ENCODE measurements at regions not wholly inside any gene's neighbourhood (a gene's known extent, or its start where the extent isn't known, plus 50 kb on each side); places are given as distances from the start of the nearest gene placed in this dataset.

DNA sequence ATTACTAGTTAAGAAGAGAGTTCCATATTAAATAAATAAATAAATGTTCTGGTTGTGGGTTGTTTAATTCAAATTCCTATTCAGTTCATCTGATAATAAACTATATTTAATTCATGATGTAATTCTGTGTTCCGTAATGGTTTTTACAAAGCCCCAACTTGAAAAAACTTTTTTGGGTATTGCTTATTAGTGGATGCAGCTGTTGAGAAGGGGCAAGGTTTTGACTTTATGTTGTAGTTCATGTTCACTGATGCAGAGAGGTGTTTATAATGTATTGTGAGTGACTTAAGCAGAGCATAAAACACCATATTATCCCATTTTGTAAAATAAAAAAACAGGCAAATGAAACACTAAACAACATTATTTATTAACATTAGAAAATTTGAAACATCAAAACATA is 107.3 kb upstream of the TNFSF11 start:
- H2AFZ ChIP-seq (ENCODE audit: low read depth) = no peak overlapping the region
- H3K36me3 ChIP-seq (ENCODE audit: insufficient read depth) = no peaks in the 10 kb centered on the region
- no peak overlapping the region for H3K4me3 ChIP-seq (IDR thresholded peaks at IDR 0.05; ENCODE audit: insufficient read depth, low read depth, low read length)
- H3K9ac ChIP-seq = no peak overlapping the region
- no peaks in the 10 kb centered on the region for H4K20me1 ChIP-seq (ENCODE audit: insufficient read depth)
- no peaks in the 10 kb centered on the region for H3K79me2 ChIP-seq (ENCODE audit: insufficient read depth, low read depth)
- H3K27ac ChIP-seq = no peak overlapping the region
- TF ChIP-seq, protein P1, sequence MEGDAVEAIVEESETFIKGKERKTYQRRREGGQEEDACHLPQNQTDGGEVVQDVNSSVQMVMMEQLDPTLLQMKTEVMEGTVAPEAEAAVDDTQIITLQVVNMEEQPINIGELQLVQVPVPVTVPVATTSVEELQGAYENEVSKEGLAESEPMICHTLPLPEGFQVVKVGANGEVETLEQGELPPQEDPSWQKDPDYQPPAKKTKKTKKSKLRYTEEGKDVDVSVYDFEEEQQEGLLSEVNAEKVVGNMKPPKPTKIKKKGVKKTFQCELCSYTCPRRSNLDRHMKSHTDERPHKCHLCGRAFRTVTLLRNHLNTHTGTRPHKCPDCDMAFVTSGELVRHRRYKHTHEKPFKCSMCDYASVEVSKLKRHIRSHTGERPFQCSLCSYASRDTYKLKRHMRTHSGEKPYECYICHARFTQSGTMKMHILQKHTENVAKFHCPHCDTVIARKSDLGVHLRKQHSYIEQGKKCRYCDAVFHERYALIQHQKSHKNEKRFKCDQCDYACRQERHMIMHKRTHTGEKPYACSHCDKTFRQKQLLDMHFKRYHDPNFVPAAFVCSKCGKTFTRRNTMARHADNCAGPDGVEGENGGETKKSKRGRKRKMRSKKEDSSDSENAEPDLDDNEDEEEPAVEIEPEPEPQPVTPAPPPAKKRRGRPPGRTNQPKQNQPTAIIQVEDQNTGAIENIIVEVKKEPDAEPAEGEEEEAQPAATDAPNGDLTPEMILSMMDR (conservative IDR thresholded peaks at IDR 0.05; ENCODE audit: low read depth, low read length) = no peak
- H3K4me2 ChIP-seq = no peak overlapping the region
- no peaks in the 10 kb centered on the region for H3K4me1 ChIP-seq (ENCODE audit: low read depth, poor library complexity, severe bottlenecking)
- H3K27me3 ChIP-seq (ENCODE audit: insufficient read depth, low read depth) = no peaks in the 10 kb centered on the region

DNA sequence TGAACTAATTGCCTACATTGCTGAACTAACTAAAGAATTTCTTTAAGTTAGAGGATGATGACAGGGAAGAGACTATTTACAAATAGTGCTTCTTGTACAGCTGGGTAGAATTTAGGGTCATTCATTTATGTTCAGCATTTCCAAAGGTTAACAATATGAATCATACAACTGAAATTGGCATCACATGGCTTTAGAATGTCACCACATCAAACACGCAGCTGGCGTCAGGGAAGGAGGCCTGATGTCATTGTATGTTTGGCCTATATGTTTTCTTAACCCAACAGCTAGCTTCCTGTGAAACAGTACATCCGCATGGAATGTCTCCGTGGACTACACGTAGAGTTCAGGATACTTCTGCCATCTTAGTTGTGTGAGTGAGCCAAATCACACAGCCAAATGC is 99.0 kb upstream of the TNFSF11 start:
- no peak overlapping the region for H3K4me3 ChIP-seq (IDR thresholded peaks at IDR 0.05; ENCODE audit: insufficient read depth, low read depth, low read length)
- H3K4me1 ChIP-seq (ENCODE audit: low read depth, poor library complexity, severe bottlenecking) = no peaks in the 10 kb centered on the region
- H2AFZ ChIP-seq (ENCODE audit: low read depth) = no peak overlapping the region
- no peaks in the 10 kb centered on the region for H3K27me3 ChIP-seq (ENCODE audit: insufficient read depth, low read depth)
- H3K9ac ChIP-seq = no peak overlapping the region
- H3K79me2 ChIP-seq (ENCODE audit: insufficient read depth, low read depth) = no peaks in the 10 kb centered on the region
- no peak overlapping the region for H3K4me2 ChIP-seq
- H4K20me1 ChIP-seq (ENCODE audit: insufficient read depth) = no peaks in the 10 kb centered on the region
- H3K36me3 ChIP-seq (ENCODE audit: insufficient read depth) = no peaks in the 10 kb centered on the region
- TF ChIP-seq, protein P1 (conservative IDR thresholded peaks at IDR 0.05; ENCODE audit: low read depth, low read length) = no peak
- H3K27ac ChIP-seq = no peak overlapping the region

DNA sequence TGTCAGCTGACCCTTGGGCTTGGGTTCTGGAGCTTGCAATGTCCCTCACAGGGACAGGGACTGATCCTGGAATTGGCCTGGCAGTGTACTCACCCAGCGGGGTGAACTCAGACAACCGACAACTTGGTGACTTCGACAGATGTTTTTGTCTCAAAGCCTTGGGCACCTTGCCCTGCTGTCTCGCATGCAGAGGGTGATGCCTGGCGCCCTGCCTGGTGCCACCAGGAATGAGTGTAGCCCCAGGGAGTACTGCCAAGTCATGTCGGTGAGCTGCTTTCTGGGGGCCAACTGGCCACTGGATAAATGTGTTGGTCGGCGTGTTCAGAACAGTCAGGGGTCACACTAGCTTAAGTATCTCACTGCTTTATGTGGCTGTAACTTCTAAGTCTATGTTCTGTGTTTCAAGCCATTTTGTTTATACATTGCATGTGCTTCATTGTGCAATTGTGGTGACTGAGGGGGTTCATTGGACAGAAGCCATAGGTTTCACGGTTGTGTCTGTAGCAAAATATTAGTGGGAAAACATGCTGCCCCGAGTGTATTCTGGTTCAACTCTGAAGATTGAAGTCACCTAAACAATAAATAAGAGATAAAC is 96.3 kb upstream of the TNFSF11 start:
- Histone ChIP-seq H3K27me3 (ENCODE audit: insufficient read depth, low read depth) (no peaks in the 10 kb centered on the region), H4K20me1 (ENCODE audit: insufficient read depth) (no peaks in the 10 kb centered on the region), H3K27ac (no peak overlapping the region), H3K4me3 (IDR thresholded peaks at IDR 0.05; ENCODE audit: insufficient read depth, low read depth, low read length) (no peak overlapping the region), H3K9ac (no peak overlapping the region), H3K36me3 (ENCODE audit: insufficient read depth) (no peaks in the 10 kb centered on the region), H3K79me2 (ENCODE audit: insufficient read depth, low read depth) (no peaks in the 10 kb centered on the region), H3K4me2 (no peak overlapping the region), H3K4me1 (ENCODE audit: low read depth, poor library complexity, severe bottlenecking) (no peaks in the 10 kb centered on the region), H2AFZ (ENCODE audit: low read depth) (no peak overlapping the region)
- TF ChIP-seq, protein P1 (conservative IDR thresholded peaks at IDR 0.05; ENCODE audit: low read depth, low read length) = no peak

DNA sequence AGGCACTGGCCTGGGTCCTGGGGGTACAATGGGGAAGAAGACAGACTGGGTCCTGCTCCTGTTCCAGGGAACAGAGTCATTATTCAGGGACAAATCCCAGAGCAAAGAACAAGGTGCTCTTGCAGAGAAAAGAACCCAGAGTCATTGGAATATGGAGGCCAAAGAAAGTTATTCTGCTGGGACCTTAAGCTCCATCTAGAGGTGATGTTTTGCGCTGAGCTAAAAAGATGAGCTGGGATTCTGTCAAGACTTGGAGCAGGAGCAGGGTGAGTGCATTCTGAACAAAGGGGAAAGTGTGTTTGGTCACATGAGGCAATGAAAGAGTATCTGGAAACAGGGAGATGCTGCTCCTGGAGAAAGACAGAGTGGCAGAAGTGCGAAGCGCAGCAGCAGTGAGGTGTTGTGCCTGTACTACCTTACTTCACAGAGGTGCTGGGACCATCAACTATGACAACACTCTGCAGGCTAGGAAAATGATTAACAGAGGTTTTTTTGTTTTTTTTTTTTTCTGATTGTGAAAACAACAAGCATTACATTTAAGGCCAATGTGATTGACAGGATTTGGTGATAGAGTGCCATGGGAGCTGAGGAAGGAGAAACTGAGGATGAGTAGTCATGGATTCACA is 95.3 kb upstream of the TNFSF11 start:
- no peak overlapping the region for H2AFZ ChIP-seq (ENCODE audit: low read depth)
- no peaks in the 10 kb centered on the region for H3K79me2 ChIP-seq (ENCODE audit: insufficient read depth, low read depth)
- H3K27me3 ChIP-seq (ENCODE audit: insufficient read depth, low read depth) = no peaks in the 10 kb centered on the region
- no peaks in the 10 kb centered on the region for H4K20me1 ChIP-seq (ENCODE audit: insufficient read depth)
- no peak overlapping the region for H3K4me2 ChIP-seq
- H3K4me1 ChIP-seq (ENCODE audit: low read depth, poor library complexity, severe bottlenecking) = no peaks in the 10 kb centered on the region
- H3K4me3 ChIP-seq (IDR thresholded peaks at IDR 0.05; ENCODE audit: insufficient read depth, low read depth, low read length) = no peak overlapping the region
- no peak overlapping the region for H3K27ac ChIP-seq
- no peaks in the 10 kb centered on the region for H3K36me3 ChIP-seq (ENCODE audit: insufficient read depth)
- H3K9ac ChIP-seq = no peak overlapping the region
- TF ChIP-seq, protein P1 (conservative IDR thresholded peaks at IDR 0.05; ENCODE audit: low read depth, low read length) = no peak
